KMS-11 (cell line): ENCODE measurements at regions not wholly inside any gene's neighbourhood (a gene's known extent, or its start where the extent isn't known, plus 50 kb on each side); places are given as distances from the start of the nearest gene placed in this dataset.

Experiments
- H2AFZ ChIP-seq: fragments of 200-600 bp; sonication (generic); 2 replicates; pipeline ENCODE4 v1.6.1; 2016; ENCODE audit warnings: antibody characterized with exemption, mixed run types, low read depth
- H3K27ac ChIP-seq: fragments of 200-600 bp; sonication (generic); 2 replicates; pipeline ENCODE4 v1.6.1; 2016; ENCODE audit warnings: mild to moderate bottlenecking, mixed run types
- H3K27me3 ChIP-seq: fragments of 200-600 bp; sonication (generic); 2 replicates; pipeline ENCODE4 v1.6.1; 2017; ENCODE audit warnings: mild to moderate bottlenecking, low read depth, mixed run types, moderate library complexity; ENCODE audit not compliant: insufficient read depth
- H3K36me3 ChIP-seq: fragments of 200-600 bp; sonication (generic); 2 replicates; pipeline ENCODE4 v1.6.1; 2017; ENCODE audit warnings: mild to moderate bottlenecking, mixed run types; ENCODE audit not compliant: insufficient read depth
- H3K4me1 ChIP-seq: fragments of 200-600 bp; sonication (generic); 2 replicates; pipeline ENCODE4 v1.6.1; 2016; ENCODE audit warnings: mild to moderate bottlenecking, low read depth, mixed run types; ENCODE audit not compliant: poor library complexity, severe bottlenecking
- H3K4me2 ChIP-seq: fragments of 200-600 bp; sonication (generic); 2 replicates; pipeline ENCODE4 v1.7.0; 2016; ENCODE audit warnings: mild to moderate bottlenecking, mixed run types
- H3K4me3 ChIP-seq: fragments of 200-600 bp; sonication (generic); IDR thresholded peaks from 2 replicates; pipeline ENCODE4 v1.6.1; 2017; ENCODE audit warnings: low read depth, low read length, mixed read lengths; ENCODE audit not compliant: insufficient read depth
- H3K79me2 ChIP-seq: fragments of 200-600 bp; sonication (generic); 2 replicates; pipeline ENCODE4 v1.6.1; 2016; ENCODE audit warnings: low read depth, mixed run types; ENCODE audit not compliant: insufficient read depth
- H3K9ac ChIP-seq: fragments of 200-600 bp; sonication (generic); 2 replicates; pipeline ENCODE4 v1.6.1; 2016; ENCODE audit warnings: mild to moderate bottlenecking, mixed run types
- H4K20me1 ChIP-seq: fragments of 200-600 bp; sonication (generic); 2 replicates; pipeline ENCODE4 v1.6.1; 2016; ENCODE audit warnings: mild to moderate bottlenecking, mixed run types; ENCODE audit not compliant: insufficient read depth
- CTCF ChIP-seq: fragments of 200-600 bp; sonication (generic); conservative IDR thresholded peaks from 2 replicates; pipeline ENCODE4 v1.6.1; 2017; ENCODE audit warnings: low read depth, mild to moderate bottlenecking, antibody characterized with exemption, low read length, moderate library complexity, mixed read lengths

DNA sequence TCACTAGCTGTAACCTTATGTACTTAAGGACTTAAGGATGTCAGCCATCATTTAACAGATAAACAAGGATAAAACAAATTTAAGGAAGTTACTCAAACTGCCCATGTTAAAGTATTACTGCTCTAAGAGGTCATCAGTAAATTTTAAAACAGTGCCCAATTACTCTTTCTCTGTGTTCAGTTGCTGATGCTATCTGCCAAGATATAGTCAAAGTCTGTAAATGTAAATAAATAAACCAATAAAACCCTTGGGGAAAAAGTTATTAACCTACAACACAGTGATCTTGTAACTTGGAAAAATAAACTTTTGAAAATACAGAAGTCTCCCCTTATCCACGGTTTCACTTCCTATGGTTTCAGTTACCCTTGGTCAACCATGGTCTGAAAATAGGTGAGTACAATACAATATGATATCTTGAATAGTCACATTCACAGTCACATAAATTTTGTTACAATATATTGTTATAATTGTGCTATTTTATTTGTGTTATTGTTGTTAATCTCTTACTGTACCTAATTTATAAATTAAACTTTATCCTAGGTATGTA lies 501.8 kb downstream of the LMO4 start:
- Histone ChIP-seq H3K4me1 (no peaks in the 10 kb centered on the region), H2AFZ (no peak overlapping the region), H3K79me2 (no peaks in the 10 kb centered on the region), H3K27ac (no peak overlapping the region), H3K9ac (no peak overlapping the region), H3K4me3 (no peak overlapping the region), H3K36me3 (no peaks in the 10 kb centered on the region), H4K20me1 (no peaks in the 10 kb centered on the region), H3K4me2 (no peak overlapping the region), H3K27me3 (no peaks in the 10 kb centered on the region)
- no peak for TF ChIP-seq CTCF

DNA sequence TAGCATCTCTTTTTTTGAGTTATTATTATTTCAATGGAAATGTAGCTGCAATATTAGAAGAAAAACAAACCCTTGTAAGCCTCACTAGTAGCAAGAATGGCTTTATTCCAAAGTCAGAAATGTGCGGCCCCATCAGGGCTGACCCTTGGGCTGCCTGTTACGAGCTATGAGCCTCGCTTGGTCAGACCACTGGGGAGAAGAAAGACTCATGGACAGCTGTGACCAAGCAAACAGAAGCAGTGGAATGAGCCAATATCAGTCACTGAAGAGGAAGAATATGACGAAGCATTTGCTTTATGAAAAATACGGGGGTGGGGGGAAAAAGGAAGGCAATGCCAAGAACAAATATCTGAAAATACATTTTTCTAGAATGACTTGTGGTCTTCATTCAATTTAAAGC lies 504.5 kb downstream of the LMO4 start:
- H4K20me1 ChIP-seq, result no peaks in the 10 kb centered on the region
- no peak overlapping the region for H3K4me3 ChIP-seq
- H3K4me2 ChIP-seq, result no peak overlapping the region
- H3K4me1 ChIP-seq, result no peaks in the 10 kb centered on the region
- no peak for TF ChIP-seq CTCF
- no peak overlapping the region for H3K27ac ChIP-seq
- H3K9ac ChIP-seq, result no peak overlapping the region
- no peak overlapping the region for H2AFZ ChIP-seq
- no peaks in the 10 kb centered on the region for H3K79me2 ChIP-seq
- no peaks in the 10 kb centered on the region for H3K27me3 ChIP-seq
- H3K36me3 ChIP-seq, result no peaks in the 10 kb centered on the region

DNA sequence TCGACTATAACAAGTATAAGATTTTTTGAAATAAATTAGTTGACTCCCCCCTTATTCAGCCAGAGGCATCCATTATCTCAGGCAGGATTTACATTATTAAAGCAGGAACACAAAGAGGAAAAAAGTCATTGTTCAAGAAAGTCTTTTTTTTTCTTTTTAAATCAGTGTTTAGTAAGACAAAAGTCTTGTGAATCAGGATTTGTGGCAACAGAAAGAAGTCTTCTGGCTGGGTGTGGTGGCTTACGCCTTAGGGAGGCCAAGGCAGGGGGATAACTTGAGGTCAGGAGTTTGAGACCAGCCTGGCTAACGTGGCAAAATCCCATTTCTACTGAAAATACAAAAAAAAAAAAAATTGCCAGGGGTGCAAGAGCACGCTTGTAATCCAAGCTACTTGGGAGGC lies 505.5 kb downstream of the LMO4 start:
- Histone ChIP-seq H2AFZ (no peak overlapping the region), H3K4me1 (no peaks in the 10 kb centered on the region), H3K9ac (no peak overlapping the region), H3K4me2 (no peak overlapping the region), H3K27me3 (no peaks in the 10 kb centered on the region), H3K36me3 (no peaks in the 10 kb centered on the region), H3K4me3 (no peak overlapping the region), H3K27ac (no peak overlapping the region), H4K20me1 (no peaks in the 10 kb centered on the region), H3K79me2 (no peaks in the 10 kb centered on the region)
- no peak for TF ChIP-seq CTCF

GRCh38 chr1:87834941-87835340 lies 506.3 kb downstream of the LMO4 start:
- no peak overlapping the region for H3K4me3 ChIP-seq
- H3K9ac ChIP-seq, result no peak overlapping the region
- no peaks in the 10 kb centered on the region for H3K36me3 ChIP-seq
- H3K79me2 ChIP-seq, result no peaks in the 10 kb centered on the region
- H3K27ac ChIP-seq, result no peak overlapping the region
- no peak for TF ChIP-seq CTCF
- H3K4me2 ChIP-seq, result no peak overlapping the region
- no peaks in the 10 kb centered on the region for H4K20me1 ChIP-seq
- no peak overlapping the region for H2AFZ ChIP-seq
- no peaks in the 10 kb centered on the region for H3K4me1 ChIP-seq
- no peaks in the 10 kb centered on the region for H3K27me3 ChIP-seq
